K562 (cell line): ENCODE measurements at regions not wholly inside any gene's neighbourhood (a gene's known extent, or its start where the extent isn't known, plus 50 kb on each side); places are given as distances from the start of the nearest gene placed in this dataset.
A peak's percentile ranks its signal among the peaks of the same experiment; 100 is the strongest.

ENCODE experiments used
- ATAC-seq: fragments of 200-7000 bp; cut with Tn5 transposase; 3 replicates; pipeline ENCODE4 v1.9.1; 2020; ENCODE audit warnings: moderate library complexity
- BruUV-seq: library from RNA; stranded (reverse); fragments of 400-500 nt; replicated peaks from 2 replicates; lab custom pipeline; 2021; lab: Mats Ljungman, UMichigan
- CTCF ChIA-PET: fragments of 300-600 bp; formaldehyde crosslinking; extraction: SDS; loops from one replicate; lab custom pipeline; 2021; ENCODE audit warnings: low intra/inter-chr PET ratio; lab: Yijun Ruan, JAX
- POLR2A ChIA-PET: fragments of 300-600, 350-650 bp; sonication (Branson Sonifier 250); formaldehyde crosslinking; extraction: SDS; loops from one replicate; lab custom pipeline; 2021; ENCODE audit warnings: antibody characterized with exemption, inconsistent platforms; lab: Yijun Ruan, JAX
- DNase-seq, 4 experiments: peaks; one replicate each; pipeline versions ENCODE4 v3.0.0 to v3.0.0-alpha.2; 2011 to 2018; ENCODE audit warnings: low spot score in 3 of 4, mixed read lengths in 3 of 4; ENCODE audit errors: extremely low read depth in 1 of 4
- FAIRE-seq: peaks from 2 replicates; lab custom pipeline; 2011; peaks lifted over from hg19 to GRCh38; lab: Jason Lieb, UNC
- H2AFZ ChIP-seq: 2 replicates; pipeline ENCODE4 v1.6.0; 2011; ENCODE audit warnings: low read depth, low read length, control low read depth, inconsistent platforms
- H3K27ac ChIP-seq: fragments of 200-600 bp; 3 replicates; pipeline ENCODE4 v1.8.0; 2011; ENCODE audit warnings: low read depth, mild to moderate bottlenecking, control low read depth, inconsistent platforms, low read length, moderate library complexity, mixed read lengths; ENCODE audit errors: extremely low read depth
- H3K27me3 ChIP-seq, 2 experiments: fragments of 300-600 bp in 1 of 2; 2 replicates in 1 of 2; 3 replicates in 1 of 2; pipeline versions ENCODE4 v1.6.0 to v1.8.0; 2011; ENCODE audit warnings: inconsistent platforms in 2 of 2, low read length in 2 of 2, mild to moderate bottlenecking in 1 of 2, mixed read lengths in 1 of 2, moderate library complexity in 1 of 2; ENCODE audit not compliant: control insufficient read depth in 2 of 2, insufficient read depth in 2 of 2
- H3K36me3 ChIP-seq: fragments of 300-600 bp; 3 replicates; pipeline ENCODE4 v1.8.0; 2011; ENCODE audit warnings: mild to moderate bottlenecking, low read length, inconsistent platforms; ENCODE audit not compliant: control insufficient read depth, insufficient read depth
- H3K4me1 ChIP-seq, 2 experiments: fragments of 200-600 bp in 1 of 2; replicated peaks in 1 of 2; 2 replicates in 1 of 2; 3 replicates in 1 of 2; pipeline versions ENCODE4 v1.5.1 to v1.8.0; 2011; ENCODE audit warnings: inconsistent platforms in 2 of 2, low read length in 2 of 2, mild to moderate bottlenecking in 1 of 2, mixed read lengths in 1 of 2, moderate library complexity in 1 of 2; ENCODE audit not compliant: control insufficient read depth in 2 of 2, insufficient read depth in 2 of 2
- H3K4me2 ChIP-seq: 2 replicates; pipeline ENCODE4 v1.6.1; 2011; ENCODE audit warnings: low read length, control low read depth, inconsistent platforms, mixed read lengths; ENCODE audit not compliant: insufficient read depth
- H3K4me3 ChIP-seq: fragments of 200-600 bp; sonication (generic), shearing (Covaris generic); 2 replicates; pipeline ENCODE4 v1.5.1; 2016; ENCODE audit warnings: control low read depth, inconsistent platforms
- H3K79me2 ChIP-seq: fragments of 200-600 bp; 3 replicates; pipeline ENCODE4 v1.8.0; 2011; ENCODE audit warnings: low read length, inconsistent platforms; ENCODE audit not compliant: control insufficient read depth, insufficient read depth
- H3K9ac ChIP-seq, 2 experiments: 2 replicates each; pipeline versions ENCODE4 v1.6.0 to v1.6.1; 2011; ENCODE audit warnings: low read depth in 2 of 2, low read length in 2 of 2, control low read depth in 1 of 2, inconsistent platforms in 1 of 2, mild to moderate bottlenecking in 1 of 2, mixed read lengths in 1 of 2; ENCODE audit not compliant: insufficient read depth in 1 of 2
- H3K9me1 ChIP-seq: one replicate; pipeline ENCODE4 v1.6.0; 2011; ENCODE audit warnings: inconsistent platforms, mild to moderate bottlenecking, low read length, moderate library complexity; ENCODE audit not compliant: control insufficient read depth, insufficient read depth
- H3K9me3 ChIP-seq: replicated peaks from 2 replicates; pipeline ENCODE4 v1.5.1; 2011; ENCODE audit warnings: low read depth, low read length, inconsistent platforms; ENCODE audit not compliant: control insufficient read depth, insufficient read depth
- H4K20me1 ChIP-seq: replicated peaks from 2 replicates; pipeline ENCODE4 v1.6.1; 2011; ENCODE audit warnings: low read length, inconsistent platforms, mixed read lengths; ENCODE audit not compliant: control insufficient read depth, insufficient read depth
- VEZF1 ChIP-seq: fragments of 200-800 bp; sonication (Bioruptor generic); IDR thresholded peaks from 2 replicates; pipeline ENCODE4 v1.6.1; 2017; ENCODE audit warnings: missing genetic modification characterization, missing compliant biosample characterization
- ZNF740 ChIP-seq, 3 experiments: fragments of 200-800 bp in 1 of 3; sonication (Bioruptor generic) in 1 of 3; sonication (generic) in 1 of 3; formaldehyde crosslinking in 1 of 3; IDR thresholded peaks; 2 replicates each; pipeline versions ENCODE4 v1.6.1 to v1.8.0; 2016 to 2022; ENCODE audit warnings: mild to moderate bottlenecking in 2 of 3, missing compliant biosample characterization in 2 of 3, missing genetic modification characterization in 2 of 3, missing genetic modification reagents in 1 of 3
- WGBS: fragments of 100-300 bp; shearing (Covaris generic); methylation state at CpG from one replicate; pipeline ENCODE4 v1.1.6; 2016; ENCODE audit warnings: low coverage, mixed read lengths; ENCODE audit not compliant: insufficient coverage; ENCODE audit errors: missing lambda C conversion rate; 5-methylcytosine and 5-hydroxymethylcytosine counted together
- in situ Hi-C: fragments of 300-500 bp; cut with MboI; formaldehyde crosslinking; loops from 4 replicates; pipeline ENCODE4 v1.15.0; 2018; ENCODE audit warnings: inconsistent platforms, mixed read lengths
- intact Hi-C: fragments of 100-400 bp; cut with micrococcal nuclease; formaldehyde crosslinking; loops from 2 replicates; pipeline ENCODE4 v1.14.2; 2022

- Histone ChIP-seq H3K36me3 (no peaks in the 10 kb centered on the region), H4K20me1 (peaks cover 16% of the 10 kb centered on the region; the same call in 1 of the 2 replicates), H3K9me3 (no peaks in the 10 kb centered on the region), H3K9ac (no peak overlapping the region), H3K9me1 (no peaks in the 10 kb centered on the region), H2AFZ (no peak overlapping the region), H3K27me3 (peaks cover 30 to 88% of the 10 kb centered on the region in 2 experiments; a peak in 4 of 5 replicates), H3K27ac (no peak overlapping the region), H3K4me3 (no peak overlapping the region), H3K79me2 (no peaks in the 10 kb centered on the region), H3K4me1 (peaks cover 0 to 23% of the 10 kb centered on the region in 2 experiments; a peak in 2 of 5 replicates)
- no peak for ATAC-seq
- 18% methylated on average over 9 of the region's 9 CpGs for WGBS
- DNase-seq: no peak
- no peak for FAIRE-seq
- TF ChIP-seq VEZF1 (CRISPR knock-in tag): no peak
- peak; percentile 32; the same call in 1 of the 2 replicates for TF ChIP-seq ZNF740 (CRISPR knock-in tag; IDR thresholded peaks at IDR 0.05)
- TF ChIP-seq ZNF740 (tag; IDR thresholded peaks at IDR 0.05): no peak
- TF ChIP-seq, all 486 proteins: peak for 1
- BruUV-seq: no TSS peak
- no peak overlapping the region for H3K4me2 ChIP-seq
- in situ Hi-C loops (no loop called here), intact Hi-C loops (no loop called here)
- CTCF ChIA-PET: no interaction called here
- POLR2A ChIA-PET: no interaction called here
Observed at GRCh38 chr7:424301-424935, 95.2 kb downstream of the PDGFA start.
